ENCODE measurements at regions not wholly inside any gene's neighbourhood (a gene's known extent, or its start where the extent isn't known, plus 50 kb on each side); places are given as distances from the start of the nearest gene placed in this dataset.

- no peak for TF ChIP-seq CTCF (IDR thresholded peaks at IDR 0.05)
- no peak for TF ChIP-seq POLR2A (IDR thresholded peaks at IDR 0.05)
- TF ChIP-seq EP300 (IDR thresholded peaks at IDR 0.05), result no peak
Measured at GRCh38 chr3:153003862-153004261, 158.2 kb upstream of the RAP2B start.
